T-helper 2 cell treated with Interferon-gamma antibody and Interleukin-4, amounts not matched to agents 100 ng/mL and 5 ng/mL, for 36 hours (primary cell): ENCODE measurements at regions not wholly inside any gene's neighbourhood (a gene's known extent, or its start where the extent isn't known, plus 50 kb on each side); places are given as distances from the start of the nearest gene placed in this dataset.
"Not testable (repeated sequence)": the region's sequence is repeated elsewhere in the genome, so short reads cannot be mapped to it uniquely, and the experiment has no call there.

Source experiments
- intact Hi-C: fragments of 100-400 bp; cut with micrococcal nuclease; formaldehyde crosslinking; loops from one replicate; pipeline ENCODE4 v1.15.1; 2023

DNA sequence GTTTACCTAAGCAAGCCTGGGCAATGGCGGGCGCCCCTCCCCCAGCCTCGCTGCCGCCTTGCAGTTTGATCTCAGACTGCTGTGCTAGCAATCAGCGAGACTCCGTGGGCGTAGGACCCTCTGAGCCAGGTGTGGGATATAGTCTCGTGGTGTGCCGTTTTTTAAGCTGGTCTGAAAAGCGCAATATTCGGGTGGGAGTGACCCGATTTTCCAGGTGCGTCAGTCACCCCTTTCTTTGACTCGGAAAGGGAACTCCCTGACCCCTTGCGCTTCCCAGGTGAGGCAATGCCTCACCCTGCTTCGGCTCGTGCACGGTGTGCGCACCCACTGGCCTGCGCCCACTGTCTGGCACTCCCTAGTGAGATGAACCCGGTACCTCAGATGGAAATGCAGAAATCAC is 442.6 kb upstream of the MTPN start:
- intact Hi-C loops, result not testable (repeated sequence)

DNA sequence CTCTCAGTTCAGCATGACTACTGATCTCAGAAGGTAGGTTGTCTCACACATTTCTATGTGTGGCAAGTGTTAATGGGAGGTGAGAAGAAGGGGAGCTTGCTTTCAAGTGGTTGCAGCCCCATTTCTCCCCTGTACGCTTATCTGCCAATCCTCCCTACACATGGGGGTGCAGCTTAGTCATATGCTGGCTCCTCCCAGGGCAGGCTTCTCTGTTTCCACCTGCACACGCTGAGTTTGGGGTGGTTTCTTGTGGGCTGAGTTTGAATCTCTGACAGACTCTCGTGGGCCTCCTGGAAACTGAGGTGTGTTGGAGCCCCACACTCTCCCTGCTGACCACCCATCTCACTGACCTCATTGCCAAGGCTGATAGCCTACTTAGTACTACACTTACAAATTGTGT is 435.8 kb upstream of the MTPN start:
- intact Hi-C loops, result no loop called here

- intact Hi-C loops, result loop anchor here (2.0 to 5.0 kb wide), 2 partner anchors 604 to 1047 kb away; no protein-coding TSS in a partner anchor
These were observed 429.0 kb upstream of the MTPN start for GRCh38 chr7:136405931-136406777.

GRCh38 chr7:136403591-136403990 is 426.4 kb upstream of the MTPN start:
- intact Hi-C loops, result no loop called here

DNA sequence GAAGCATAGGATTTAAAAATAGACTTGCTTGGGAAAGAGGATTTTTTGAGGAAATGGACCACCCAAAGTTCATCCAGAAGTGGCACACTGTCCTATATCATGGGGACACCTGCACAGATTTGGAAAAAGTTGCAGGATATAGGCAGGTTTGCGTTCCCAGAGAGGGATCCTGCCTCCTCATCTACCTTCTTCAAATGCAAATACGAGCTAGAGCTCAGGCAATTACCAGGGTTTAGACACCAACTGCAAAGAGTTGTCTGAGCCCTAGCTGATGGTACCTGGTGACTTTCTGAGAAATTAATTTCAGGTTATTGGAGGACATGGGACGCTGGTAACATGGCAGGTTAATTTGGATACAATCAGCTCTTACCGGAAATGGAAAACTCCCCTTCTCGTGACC is 423.7 kb upstream of the MTPN start:
- intact Hi-C loops, result no loop called here

DNA sequence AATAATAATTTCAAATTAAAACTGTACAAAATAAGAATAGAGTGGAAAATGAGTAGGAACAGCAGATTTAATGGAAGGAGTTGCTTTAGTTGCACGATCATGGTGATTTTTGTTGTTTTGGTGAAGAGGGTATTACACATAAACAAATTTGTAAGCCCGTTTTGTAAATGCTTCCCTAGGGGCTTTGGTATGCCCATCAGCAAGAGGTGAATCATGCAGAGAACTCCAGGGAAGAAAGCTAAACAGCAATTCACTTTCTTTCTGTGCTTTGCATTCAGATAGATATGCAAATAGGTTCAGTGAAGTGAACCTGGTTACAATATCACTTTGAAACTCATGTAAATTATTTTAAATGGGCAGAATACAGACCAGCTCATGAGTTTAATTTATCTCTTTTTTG is 422.2 kb upstream of the MTPN start:
- intact Hi-C loops, result no loop called here

DNA sequence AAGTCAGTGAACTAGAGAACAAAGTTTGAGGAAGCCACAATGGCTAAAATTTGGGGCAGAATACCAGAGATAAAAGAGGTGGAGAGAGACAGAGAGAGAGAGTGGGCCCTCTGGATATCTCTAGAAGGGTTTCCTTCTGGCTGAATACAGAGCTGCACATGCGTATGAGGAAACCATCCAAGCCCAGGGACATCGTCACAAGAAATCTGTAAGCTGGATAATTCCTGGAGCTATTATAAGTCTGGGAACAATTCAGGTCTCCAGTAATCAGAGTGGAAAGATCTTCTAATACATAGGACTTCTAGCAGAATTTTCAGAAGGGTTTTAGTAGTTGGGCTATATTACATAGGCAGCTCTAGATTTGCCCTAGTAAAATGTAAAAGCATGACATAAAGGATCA is 415.7 kb upstream of the MTPN start:
- intact Hi-C loops, result no loop called here

DNA sequence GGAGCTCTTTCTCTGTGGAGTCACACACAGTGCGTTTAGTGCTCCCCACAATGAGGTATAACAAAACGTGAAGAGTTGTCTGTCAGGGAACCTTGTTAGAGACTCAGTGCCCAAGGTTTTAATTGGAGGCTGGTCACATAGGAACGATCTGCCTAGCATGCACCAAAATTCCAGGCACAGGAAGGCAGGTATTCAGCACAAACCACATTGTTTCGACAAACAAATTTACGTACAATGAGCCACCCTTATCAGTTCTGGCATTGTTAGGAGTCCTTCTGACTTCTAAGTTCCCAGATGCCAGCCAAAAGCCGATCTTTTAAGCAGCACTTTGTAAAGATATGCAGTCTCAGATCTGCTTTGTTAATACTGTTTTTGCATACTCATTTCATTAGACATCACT is 414.2 kb upstream of the MTPN start:
- intact Hi-C loops, result no loop called here

DNA sequence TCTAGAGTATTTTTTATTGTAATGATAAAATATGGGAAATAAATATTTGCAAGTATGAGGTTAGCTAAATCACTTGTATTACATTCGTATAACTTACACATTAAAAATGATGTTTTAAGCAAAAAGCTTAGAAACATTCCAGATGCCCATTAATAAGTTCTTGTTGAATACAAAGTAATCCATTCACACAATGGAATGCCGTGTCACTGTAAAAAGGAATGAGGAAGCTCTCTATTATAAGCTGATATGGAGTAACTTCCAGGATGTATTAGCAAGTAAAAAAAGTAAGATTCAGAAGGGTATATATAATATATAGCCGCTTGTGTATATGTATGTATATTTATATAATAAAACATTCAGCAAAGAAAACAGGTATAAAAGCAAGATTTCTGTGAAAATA is 412.8 kb upstream of the MTPN start:
- intact Hi-C loops, result no loop called here

- intact Hi-C loops, result no loop called here
These were observed 409.7 kb upstream of the MTPN start for GRCh38 chr7:136386876-136387275.

DNA sequence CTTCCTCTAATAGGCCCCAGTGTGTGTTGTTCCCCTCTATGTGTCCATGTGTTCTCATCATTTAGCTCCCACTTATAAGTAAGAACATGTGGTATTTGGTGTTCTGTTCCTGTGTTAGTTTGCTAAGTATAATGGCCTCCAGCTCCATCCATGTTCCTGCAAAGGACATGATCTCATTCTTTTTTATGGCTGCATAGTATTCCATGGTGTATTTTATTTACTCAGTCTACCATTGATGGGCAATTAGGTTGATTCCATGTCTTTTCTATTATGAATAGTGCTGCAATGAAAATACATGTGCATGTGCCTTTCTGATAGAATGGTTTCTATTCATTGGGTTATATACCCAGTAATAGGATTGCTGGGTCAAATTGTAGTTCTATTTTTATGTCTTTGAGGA is 394.2 kb upstream of the MTPN start:
- intact Hi-C loops, result not testable (repeated sequence)

- intact Hi-C loops, result no loop called here
These were observed 393.0 kb upstream of the MTPN start for GRCh38 chr7:136370137-136370536.

DNA sequence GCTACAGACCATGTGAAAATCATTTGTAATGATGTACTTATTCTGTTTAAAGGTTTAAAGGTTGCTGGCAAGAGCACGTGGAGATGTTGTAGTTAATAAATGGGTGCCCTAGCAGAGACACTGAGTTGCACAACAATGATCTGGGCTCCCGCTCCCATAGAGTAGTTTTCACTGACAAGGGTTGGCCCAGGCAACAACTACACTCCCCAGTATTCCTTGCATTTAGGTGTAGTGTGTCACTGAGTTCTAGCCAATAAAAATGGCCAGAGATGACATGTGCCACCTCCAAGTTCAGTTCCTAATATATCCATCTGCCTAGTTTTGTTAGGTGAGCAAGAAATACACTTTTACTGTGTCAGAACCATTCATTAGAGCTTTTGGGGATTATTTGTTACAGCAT is 392.1 kb upstream of the MTPN start:
- intact Hi-C loops, result no loop called here

DNA sequence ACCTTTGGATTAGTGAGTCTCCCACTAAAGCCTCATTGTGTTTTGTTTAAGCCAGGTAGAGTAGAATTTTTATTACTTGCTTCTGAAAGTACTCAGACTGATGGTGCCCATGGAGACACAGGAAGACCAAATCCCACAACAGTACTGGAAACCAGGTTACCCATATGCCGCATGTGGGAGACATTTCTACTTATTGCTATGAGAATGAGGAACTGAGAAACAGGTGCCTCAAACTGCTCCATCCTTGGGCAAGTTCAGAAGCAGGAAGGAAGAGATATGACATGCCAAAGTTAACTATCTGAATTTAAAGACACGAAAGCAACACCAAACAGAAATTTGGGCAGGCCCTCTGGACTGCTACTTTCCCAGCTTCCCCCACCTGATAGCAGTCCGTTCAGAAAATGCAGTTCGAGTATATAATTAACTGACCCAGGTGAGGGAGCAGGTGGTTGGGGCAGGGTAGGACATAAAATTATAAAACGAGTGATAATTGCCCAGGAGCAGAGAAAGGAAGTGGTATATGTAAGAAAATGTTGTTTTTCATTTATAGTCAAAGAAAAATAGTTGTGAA is 382.3 kb upstream of the MTPN start:
- intact Hi-C loops, result no loop called here

DNA sequence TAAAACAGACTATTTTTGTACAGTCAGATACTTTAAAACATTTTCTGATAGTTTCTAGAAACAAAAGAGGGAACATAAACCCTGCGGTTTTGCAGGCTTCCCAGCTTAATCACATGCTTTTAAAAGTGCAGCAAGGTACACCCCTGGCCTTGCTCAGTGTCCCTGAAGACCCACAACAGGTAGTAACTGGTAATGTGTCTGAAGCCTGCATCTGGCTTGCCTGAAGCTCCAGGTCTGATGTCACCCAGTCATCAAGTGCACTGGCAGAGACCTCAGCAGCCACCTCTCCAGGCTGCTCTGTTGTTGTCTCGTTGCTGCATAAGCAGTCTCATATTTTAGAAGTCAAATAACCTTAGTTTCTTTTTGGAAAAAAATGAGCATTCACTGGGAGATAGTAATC is 376.1 kb upstream of the MTPN start:
- intact Hi-C loops, result no loop called here

- intact Hi-C loops, result no loop called here
These were observed 371.5 kb upstream of the MTPN start for GRCh38 chr7:136348542-136349192.

DNA sequence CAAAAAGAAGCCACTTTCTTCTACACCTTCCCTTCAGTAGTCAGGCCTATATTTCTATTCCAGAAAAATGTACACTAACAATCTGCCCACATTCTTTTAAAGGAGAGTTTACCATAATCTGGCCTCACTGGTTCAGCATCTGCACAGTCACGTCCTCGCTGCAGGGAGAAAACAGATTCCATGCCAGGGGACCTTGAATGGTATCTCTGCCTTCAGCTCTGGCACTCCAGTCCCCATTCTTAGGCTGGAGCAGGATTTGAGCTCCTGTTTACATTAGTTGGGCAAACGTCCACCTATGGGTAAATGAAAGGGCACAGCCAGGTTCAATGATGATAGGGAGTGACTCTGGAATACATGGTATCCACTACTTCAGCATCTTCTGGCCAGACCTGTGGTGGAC is 371.0 kb upstream of the MTPN start:
- intact Hi-C loops, result no loop called here

- intact Hi-C loops, result no loop called here
These were observed 370.3 kb upstream of the MTPN start for GRCh38 chr7:136347488-136347887.

GRCh38 chr7:136342251-136342650 is 365.1 kb upstream of the MTPN start:
- intact Hi-C loops, result no loop called here

DNA sequence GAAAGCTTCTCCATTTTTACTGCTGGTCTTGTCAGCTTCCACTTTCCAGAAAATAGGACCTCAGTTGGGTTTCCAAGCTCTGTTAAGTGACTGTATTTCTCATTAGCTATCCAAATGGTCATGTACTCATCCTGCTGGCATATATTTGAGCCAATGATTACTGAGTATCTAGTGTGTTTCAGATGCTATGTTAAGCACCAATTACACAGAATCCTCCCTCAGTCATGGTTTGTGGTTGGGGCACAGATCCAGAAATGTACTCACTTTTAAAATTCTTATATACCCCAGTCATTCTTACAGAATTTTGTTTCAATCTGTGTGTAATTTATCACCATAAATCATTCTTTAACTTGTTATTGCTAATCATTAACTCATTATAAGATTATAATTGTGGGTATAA is 362.3 kb upstream of the MTPN start:
- intact Hi-C loops, result no loop called here

DNA sequence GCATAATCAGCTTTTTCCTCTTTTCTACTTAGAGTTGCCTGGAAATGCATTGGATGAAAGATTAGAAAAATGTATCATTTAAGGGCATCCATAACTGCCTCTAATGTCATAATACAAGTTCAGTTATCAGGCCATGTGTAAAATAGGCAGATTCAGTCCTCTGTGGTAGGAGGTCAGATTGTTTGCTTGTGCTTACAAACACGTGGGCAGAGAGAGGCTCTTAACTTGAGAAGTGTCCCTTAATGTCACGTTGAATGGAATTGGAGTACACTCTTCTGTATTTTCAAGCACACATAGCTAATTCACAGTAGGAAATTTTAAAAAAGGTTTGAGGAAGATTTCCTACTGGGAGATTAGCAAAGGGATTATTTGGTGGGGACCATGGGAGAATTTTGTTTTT is 359.8 kb upstream of the MTPN start:
- intact Hi-C loops, result no loop called here

GRCh38 chr7:136333636-136334035 is 356.5 kb upstream of the MTPN start:
- intact Hi-C loops, result no loop called here
